H1 (cell line): ENCODE measurements at regions not wholly inside any gene's neighbourhood (a gene's known extent, or its start where the extent isn't known, plus 50 kb on each side); places are given as distances from the start of the nearest gene placed in this dataset.

Experiments
- CTCF ChIA-PET: fragments of 300-600 bp; sonication (Branson Sonifier 250); formaldehyde crosslinking; loops from one replicate; lab custom pipeline; 2021; ENCODE audit not compliant: partially characterized antibody; lab: Charles Lee
- POLR2A ChIA-PET: fragments of 300-600 bp; sonication (Branson Sonifier 250); formaldehyde crosslinking; loops from one replicate; lab custom pipeline; 2021; ENCODE audit warnings: inconsistent platforms; ENCODE audit not compliant: partially characterized antibody; lab: Charles Lee
- DNase-seq, 2 experiments: peaks; one replicate each; pipeline versions ENCODE4 v3.0.0 to v3.0.0-alpha.2; 2010 to 2022; ENCODE audit warnings: low spot score in 2 of 2, low read depth in 1 of 2, mixed read lengths in 1 of 2
- FAIRE-seq: peaks from 2 replicates; lab custom pipeline; 2011; peaks lifted over from hg19 to GRCh38; lab: Jason Lieb, UNC
- H2AFZ ChIP-seq: 2 replicates; pipeline ENCODE4 v1.8.1; 2012; ENCODE audit warnings: low read length, inconsistent platforms
- H2AK5ac ChIP-seq: 2 replicates; pipeline ENCODE4 v1.6.1; 2013; ENCODE audit warnings: low read depth, low read length
- H2BK120ac ChIP-seq: replicated peaks from 2 replicates; pipeline ENCODE3; 2013; ENCODE audit warnings: low read depth, low read length, inconsistent platforms
- H2BK12ac ChIP-seq: 2 replicates; pipeline ENCODE4 v1.6.1; 2013; ENCODE audit warnings: low read depth, low read length
- H2BK15ac ChIP-seq: 2 replicates; pipeline ENCODE4 v1.6.1; 2013; ENCODE audit warnings: low read length
- H2BK20ac ChIP-seq: 2 replicates; pipeline ENCODE4 v1.6.1; 2013; ENCODE audit warnings: low read length
- H2BK5ac ChIP-seq: 2 replicates; pipeline ENCODE4 v1.6.1; 2013; ENCODE audit warnings: low read depth, low read length
- H3K14ac ChIP-seq: 2 replicates; pipeline ENCODE4 v1.6.1; 2013; ENCODE audit warnings: inconsistent platforms; ENCODE audit not compliant: insufficient read length
- H3K18ac ChIP-seq: 2 replicates; pipeline ENCODE4 v1.6.1; 2013; ENCODE audit warnings: low read length; ENCODE audit errors: extremely low read depth
- H3K23ac ChIP-seq: 2 replicates; pipeline ENCODE4 v1.6.1; 2013; ENCODE audit warnings: inconsistent platforms; ENCODE audit not compliant: insufficient read length
- H3K23me2 ChIP-seq: 2 replicates; pipeline ENCODE4 v1.6.1; 2013; ENCODE audit warnings: low read depth, low read length
- H3K27ac ChIP-seq: 2 replicates; pipeline ENCODE4 v1.6.1; 2011; ENCODE audit warnings: low read depth, low read length, inconsistent platforms
- H3K27me3 ChIP-seq, 4 experiments: replicated peaks in 1 of 4; 1 replicate in 1 of 4; 2 replicates in 3 of 4; pipeline versions ENCODE4 v1.6.1 to v1.8.1; 2011 to 2013; ENCODE audit warnings: low read length in 3 of 4, mild to moderate bottlenecking in 3 of 4, inconsistent platforms in 2 of 4, mixed read lengths in 2 of 4, moderate library complexity in 1 of 4; ENCODE audit not compliant: control insufficient read depth in 3 of 4, insufficient read depth in 3 of 4; ENCODE audit errors: extremely low read depth in 1 of 4
- H3K36me3 ChIP-seq, 4 experiments: 2 replicates each; pipeline versions ENCODE4 v1.6.1 to v1.8.1; 2011 to 2013; ENCODE audit warnings: mild to moderate bottlenecking in 4 of 4, low read length in 3 of 4, moderate library complexity in 2 of 4, control low read depth in 1 of 4, inconsistent platforms in 1 of 4; ENCODE audit not compliant: insufficient read depth in 4 of 4, control insufficient read depth in 2 of 4
- H3K4ac ChIP-seq: replicated peaks from 2 replicates; pipeline ENCODE3; 2013; ENCODE audit warnings: low read length, low read depth, mixed read lengths, inconsistent platforms; ENCODE audit not compliant: insufficient read length
- H3K4me1 ChIP-seq, 4 experiments: replicated peaks in 1 of 4; 1 replicate in 1 of 4; 2 replicates in 3 of 4; pipeline versions ENCODE4 v1.6.1 to v1.8.1; 2011 to 2013; ENCODE audit warnings: low read length in 3 of 4, inconsistent platforms in 2 of 4, mixed read lengths in 1 of 4; ENCODE audit not compliant: insufficient read depth in 4 of 4, control insufficient read depth in 3 of 4
- H3K4me2 ChIP-seq, 2 experiments: 2 replicates each; pipeline versions ENCODE4 v1.6.1 to v1.8.1; 2011 to 2013; ENCODE audit warnings: low read depth in 2 of 2, low read length in 2 of 2, control low read depth in 1 of 2, inconsistent platforms in 1 of 2, mild to moderate bottlenecking in 1 of 2; ENCODE audit not compliant: insufficient read depth in 1 of 2
- H3K4me3 ChIP-seq, 4 experiments: fragments of 200-600, 300-600 bp in 1 of 4; sonication (generic), shearing (Covaris generic), sonication (Bioruptor Twin) in 1 of 4; 2 replicates each; pipeline versions ENCODE4 v1.5.1 to v1.8.1; 2011 to 2016; ENCODE audit warnings: low read length in 4 of 4, low read depth in 3 of 4, control low read depth in 2 of 4, inconsistent platforms in 2 of 4, mild to moderate bottlenecking in 2 of 4, mixed read lengths in 1 of 4, moderate library complexity in 1 of 4; ENCODE audit not compliant: insufficient read depth in 2 of 4; ENCODE audit errors: extremely low read depth in 1 of 4
- H3K56ac ChIP-seq: replicated peaks from 2 replicates; pipeline ENCODE3; 2013; ENCODE audit warnings: low read depth, mild to moderate bottlenecking, mixed read lengths, low read length, inconsistent platforms; ENCODE audit not compliant: insufficient read length
- H3K79me1 ChIP-seq: 2 replicates; pipeline ENCODE4 v1.6.1; 2013; ENCODE audit warnings: low read depth, low read length, control low read depth
- H3K79me2 ChIP-seq, 2 experiments: 2 replicates each; pipeline versions ENCODE4 v1.6.1 to v1.8.1; 2012 to 2013; ENCODE audit warnings: low read length in 2 of 2, mild to moderate bottlenecking in 2 of 2, inconsistent platforms in 1 of 2; ENCODE audit not compliant: insufficient read depth in 2 of 2, control insufficient read depth in 1 of 2
- H3K9ac ChIP-seq, 4 experiments: replicated peaks in 1 of 4; 1 replicate in 1 of 4; 2 replicates in 3 of 4; pipeline versions ENCODE4 v1.6.1 to v1.8.1; 2011 to 2013; ENCODE audit warnings: low read depth in 3 of 4, low read length in 3 of 4, control low read depth in 2 of 4, mild to moderate bottlenecking in 2 of 4, moderate library complexity in 2 of 4, inconsistent platforms in 1 of 4; ENCODE audit errors: extremely low read depth in 1 of 4
- H3K9me3 ChIP-seq, 2 experiments: 2 replicates each; pipeline versions ENCODE4 v1.6.1 to v1.8.1; 2012 to 2013; ENCODE audit warnings: mild to moderate bottlenecking in 2 of 2, moderate library complexity in 2 of 2, control low read depth in 1 of 2, inconsistent platforms in 1 of 2, low read depth in 1 of 2, low read length in 1 of 2, mixed read lengths in 1 of 2; ENCODE audit not compliant: insufficient read depth in 2 of 2
- H4K20me1 ChIP-seq, 2 experiments: replicated peaks in 1 of 2; 2 replicates each; pipeline versions ENCODE3 to v1.8.1; 2011 to 2013; ENCODE audit warnings: inconsistent platforms in 2 of 2, low read length in 2 of 2, mild to moderate bottlenecking in 1 of 2; ENCODE audit not compliant: insufficient read depth in 2 of 2, control insufficient read depth in 1 of 2
- H4K5ac ChIP-seq: 2 replicates; pipeline ENCODE4 v1.6.1; 2013; ENCODE audit warnings: low read length, low read depth, mixed read lengths, inconsistent platforms; ENCODE audit not compliant: insufficient read length
- H4K8ac ChIP-seq: 2 replicates; pipeline ENCODE4 v1.8.0; 2013; ENCODE audit warnings: mild to moderate bottlenecking, moderate library complexity, low read length, inconsistent platforms; ENCODE audit not compliant: insufficient read depth; ENCODE audit errors: extremely low read depth
- H4K91ac ChIP-seq: replicated peaks from 2 replicates; pipeline ENCODE3; 2013; ENCODE audit warnings: low read length, mixed read lengths, inconsistent platforms; ENCODE audit not compliant: insufficient read length
- CHD2 ChIP-seq: IDR thresholded peaks from 2 replicates; pipeline ENCODE4 v1.6.1; 2012; ENCODE audit warnings: low read length, improper control_type of control experiment
- GTF2F1 ChIP-seq: IDR thresholded peaks from 2 replicates; pipeline ENCODE4 v1.6.1; 2012; ENCODE audit warnings: low read depth, low read length, improper control_type of control experiment, borderline replicate concordance
- WGBS, 2 experiments: shearing (Covaris generic) in 1 of 2; methylation state at CpG; one replicate each; pipeline versions ENCODE4 v1.1.6 to v1.1.7; 2013 to 2015; ENCODE audit warnings: low lambda C conversion rate in 2 of 2, mixed read lengths in 2 of 2, inconsistent platforms in 1 of 2, low coverage in 1 of 2, missing lambda C conversion rate in 1 of 2; ENCODE audit not compliant: insufficient replicate concordance in 2 of 2, insufficient coverage in 1 of 2, insufficient read length in 1 of 2; ENCODE audit errors: extremely low coverage in 1 of 2, missing lambda C conversion rate in 1 of 2; 5-methylcytosine and 5-hydroxymethylcytosine counted together

GRCh38 chr10:7085147-7085912 lies 325.5 kb downstream of the SFMBT2 start:
- no peak overlapping the region for H3K14ac ChIP-seq
- H3K9ac ChIP-seq = no peak overlapping the region; a peak in 1 of 7 replicates
- no peak overlapping the region for H3K23ac ChIP-seq
- no peaks in the 10 kb centered on the region for H3K36me3 ChIP-seq
- H3K4me3 ChIP-seq = no peak overlapping the region
- H2AK5ac ChIP-seq = no peak overlapping the region
- 0 out of 2 replicates have a peak overlapping the region, but pooled peaks have one; percentile 10 for H2BK20ac ChIP-seq
- no peaks in the 10 kb centered on the region for H3K79me1 ChIP-seq
- H3K4ac ChIP-seq = no peak overlapping the region
- no peaks in the 10 kb centered on the region for H3K79me2 ChIP-seq
- H2BK12ac ChIP-seq = no peak overlapping the region; the same call in 1 of the 2 replicates
- WGBS, 2 experiments = 84% methylated on average over 10 of the region's 10 CpGs; no CpG with 5 or more reads in 1 of the 2 experiments
- CTCF ChIA-PET = interaction anchor here (0.5 to 2.7 kb wide), 20 partner anchors 9 to 325 kb away, joined by 3 to 14 read pairs (median 3); no protein-coding TSS in a partner anchor
- POLR2A ChIA-PET = interaction anchor here (0.6 kb wide), 1 partner anchor 65 kb away, joined by 4 read pairs; no protein-coding TSS in a partner anchor
- peak overlapping the region; percentile 58 for H4K91ac ChIP-seq
- DNase-seq (no peak), FAIRE-seq (no peak)
- H3K27me3 ChIP-seq = no peaks in the 10 kb centered on the region
- H4K5ac ChIP-seq = no peak overlapping the region
- no peak overlapping the region for H3K56ac ChIP-seq
- no peak overlapping the region for H2BK5ac ChIP-seq
- H2BK15ac ChIP-seq = no peak overlapping the region
- no peaks in the 10 kb centered on the region for H3K9me3 ChIP-seq
- no peak overlapping the region for H2BK120ac ChIP-seq
- no peak overlapping the region for H3K4me2 ChIP-seq
- no peak for TF ChIP-seq GTF2F1
- TF ChIP-seq CHD2 = no peak
- no peaks in the 10 kb centered on the region for H4K20me1 ChIP-seq
- no peak overlapping the region for H3K18ac ChIP-seq
- H3K4me1 ChIP-seq = peaks cover 2 to 16% (median 11%) of the 10 kb centered on the region in 4 experiments; a peak in 5 of 7 replicates
- no peak overlapping the region for H3K27ac ChIP-seq
- H3K23me2 ChIP-seq = no peaks in the 10 kb centered on the region
- peak overlapping the region; percentile 58 for H2AFZ ChIP-seq
- H4K8ac ChIP-seq = no peak overlapping the region
